Activated CD8-positive, alpha-beta memory T cell treated with anti-CD3 and anti-CD28 coated beads, Interleukin-2, amount 10 ng/mL, durations not matched to agents 7 days and 5 days (primary cell): ENCODE measurements at regions not wholly inside any gene's neighbourhood (a gene's known extent, or its start where the extent isn't known, plus 50 kb on each side); places are given as distances from the start of the nearest gene placed in this dataset.

ENCODE experiments used
- ATAC-seq: fragments of 150-1000 bp; cut with Tn5 transposase; one replicate; pipeline ENCODE4 v1.10.0; 2021; ENCODE audit warnings: moderate library complexity
- CTCF ChIA-PET: fragments of 350-600 bp; sonication (Branson Sonifier 250); formaldehyde crosslinking; loops from one replicate; lab custom pipeline; 2021; ENCODE audit warnings: antibody characterized with exemption; lab: Charles Lee
- DNase-seq: peaks from one replicate; pipeline ENCODE4 v3.0.0-alpha.2; 2020
- H3K27ac Mint-ChIP-seq: one replicate; pipeline ENCODE4 v1.8.0; 2021; ENCODE audit warnings: mild to moderate bottlenecking, mixed read lengths
- H3K27me3 Mint-ChIP-seq: one replicate; pipeline ENCODE4 v1.8.0; 2021; ENCODE audit warnings: mixed read lengths
- H3K36me3 Mint-ChIP-seq: one replicate; pipeline ENCODE4 v1.8.0; 2021; ENCODE audit warnings: mild to moderate bottlenecking, mixed read lengths
- H3K4me1 Mint-ChIP-seq: one replicate; pipeline ENCODE4 v1.8.0; 2021; ENCODE audit warnings: mixed read lengths
- H3K4me3 Mint-ChIP-seq: one replicate; pipeline ENCODE4 v1.8.0; 2021; ENCODE audit warnings: mild to moderate bottlenecking, moderate library complexity, mixed read lengths
- H3K9me3 Mint-ChIP-seq: one replicate; pipeline ENCODE4 v1.8.0; 2022; ENCODE audit warnings: low read depth, mixed read lengths

DNA sequence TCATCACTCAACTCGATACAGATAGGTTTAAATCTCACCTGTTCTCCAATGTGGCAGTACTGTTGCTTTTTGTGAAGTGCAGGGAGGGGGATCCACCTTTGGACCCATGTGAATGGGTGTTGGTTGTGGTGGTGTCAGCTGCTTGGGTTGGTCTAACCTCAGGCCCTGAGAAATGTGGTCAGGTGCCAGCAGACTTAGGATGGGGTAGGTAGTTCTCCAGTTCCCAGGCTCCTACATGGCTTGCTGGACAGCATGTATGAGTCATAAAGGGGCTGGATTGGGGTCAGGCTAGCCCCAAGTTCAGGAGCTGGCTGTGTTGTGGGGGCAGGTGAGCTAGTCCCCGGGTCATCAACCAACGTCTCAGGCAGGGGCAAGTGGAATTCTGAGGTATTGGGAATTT is 472.6 kb upstream of the CNTNAP2 start:
- CTCF ChIA-PET, result no interaction called here
- ATAC-seq (no peak), DNase-seq (no peak)
- H3K36me3 Mint-ChIP-seq, result no peaks in the 10 kb centered on the region
- no peaks in the 10 kb centered on the region for H3K4me1 Mint-ChIP-seq
- peaks cover 15% of the 10 kb centered on the region for H3K9me3 Mint-ChIP-seq
- no peak overlapping the region for H3K4me3 Mint-ChIP-seq
- no peak overlapping the region for H3K27ac Mint-ChIP-seq
- no peaks in the 10 kb centered on the region for H3K27me3 Mint-ChIP-seq

DNA sequence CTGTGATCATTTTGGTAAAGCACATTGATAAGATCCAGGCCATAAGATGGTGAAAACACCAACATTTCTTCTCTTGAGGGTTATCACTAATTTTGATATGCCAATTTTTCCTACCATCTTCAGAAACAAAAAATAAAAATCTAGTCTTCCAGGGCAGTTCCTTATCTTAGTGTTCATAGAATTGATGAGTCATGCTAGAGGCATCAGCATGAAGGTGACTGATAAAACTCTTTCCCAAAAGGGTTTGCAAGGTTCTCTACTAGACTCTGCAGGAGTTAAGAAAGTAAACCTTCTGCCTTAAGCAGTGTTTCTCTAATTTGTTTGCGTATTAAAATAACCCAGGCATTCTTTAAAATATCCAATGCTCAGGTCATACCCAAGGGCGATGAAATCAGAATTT is 483.1 kb upstream of the CNTNAP2 start:
- Mint-ChIP-seq H3K27ac (no peak overlapping the region), H3K4me3 (no peak overlapping the region), H3K36me3 (no peaks in the 10 kb centered on the region), H3K4me1 (no peaks in the 10 kb centered on the region), H3K27me3 (no peaks in the 10 kb centered on the region), H3K9me3 (peaks cover 6% of the 10 kb centered on the region)
- ATAC-seq (no peak), DNase-seq (no peak)
- CTCF ChIA-PET, result no interaction called here

DNA sequence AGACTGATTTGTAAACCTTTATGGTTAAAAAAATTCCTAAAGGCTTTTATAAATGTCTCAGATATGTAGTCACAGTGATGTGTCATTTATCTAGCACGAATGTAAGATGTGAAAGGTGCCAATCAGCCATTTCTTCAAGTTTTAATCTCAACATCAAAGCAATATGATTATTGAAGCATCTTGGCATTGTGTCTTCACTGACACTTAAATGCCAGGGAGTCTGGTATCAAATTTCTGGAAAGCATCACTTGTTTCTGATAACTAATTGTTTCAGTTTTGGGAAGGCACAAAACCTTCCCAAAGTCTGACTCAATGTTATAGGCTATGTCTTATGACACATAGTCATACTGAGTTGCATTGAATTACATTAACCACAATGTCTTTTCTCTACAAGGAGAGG is 492.0 kb upstream of the CNTNAP2 start:
- no peaks in the 10 kb centered on the region for H3K27me3 Mint-ChIP-seq
- CTCF ChIA-PET, result no interaction called here
- no peaks in the 10 kb centered on the region for H3K36me3 Mint-ChIP-seq
- H3K9me3 Mint-ChIP-seq, result peaks cover 10% of the 10 kb centered on the region
- no peak for DNase-seq
- no peaks in the 10 kb centered on the region for H3K4me1 Mint-ChIP-seq
- H3K27ac Mint-ChIP-seq, result no peak overlapping the region
- no peak for ATAC-seq
- H3K4me3 Mint-ChIP-seq, result no peak overlapping the region

DNA sequence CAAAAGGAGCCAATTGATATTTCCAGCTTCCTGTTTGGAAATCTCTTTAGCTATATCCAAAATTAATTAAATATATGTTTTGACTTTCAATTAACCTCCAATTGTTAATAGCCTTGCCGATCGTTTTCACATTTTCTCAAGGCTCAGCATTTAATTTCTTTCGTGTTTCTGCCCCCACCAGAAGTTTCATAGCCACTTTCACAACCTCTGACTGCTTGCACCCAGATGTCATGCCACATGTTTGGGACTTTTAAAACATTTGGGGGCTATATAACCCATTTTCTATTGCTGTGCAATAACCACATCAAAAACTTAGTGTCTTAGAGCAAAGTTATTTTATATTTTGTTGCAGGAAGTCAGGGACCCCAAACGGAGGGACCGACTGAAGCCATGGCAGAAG is 510.6 kb upstream of the CNTNAP2 start:
- H3K4me3 Mint-ChIP-seq, result no peak overlapping the region
- CTCF ChIA-PET, result interaction anchor here (0.7 kb wide), 1 partner anchor 216 kb away, joined by 5 read pairs; no protein-coding TSS in a partner anchor

DNA sequence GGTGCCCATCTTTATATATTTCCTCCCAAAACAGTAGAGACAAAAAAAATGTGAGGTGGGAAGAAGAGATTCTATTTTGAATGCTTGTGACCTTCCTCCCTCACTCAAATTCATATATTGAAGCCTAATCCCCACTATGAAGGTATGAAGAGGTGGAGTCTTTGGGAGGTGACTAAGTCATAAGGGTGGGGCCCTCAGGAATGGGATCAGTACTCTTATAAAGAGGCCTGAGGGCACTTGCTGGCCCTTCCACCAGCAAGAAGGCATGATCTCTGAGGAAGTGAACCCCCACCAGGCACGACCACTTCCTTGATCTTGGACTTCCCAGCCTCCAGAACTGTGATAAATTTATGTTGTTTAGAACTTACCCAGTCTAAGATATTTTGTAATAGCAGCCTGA is 517.2 kb upstream of the CNTNAP2 start:
- CTCF ChIA-PET, result no interaction called here
- DNase-seq, result no peak
- Mint-ChIP-seq H3K27me3 (no peaks in the 10 kb centered on the region), H3K4me1 (no peaks in the 10 kb centered on the region), H3K4me3 (no peak overlapping the region), H3K9me3 (peaks cover 3% of the 10 kb centered on the region), H3K36me3 (no peaks in the 10 kb centered on the region), H3K27ac (no peak overlapping the region)
- no peak for ATAC-seq

More for the DNA sequence above, 510.6 kb upstream of the CNTNAP2 start:
- Mint-ChIP-seq H3K36me3 (no peaks in the 10 kb centered on the region), H3K27ac (no peak overlapping the region), H3K4me1 (no peaks in the 10 kb centered on the region), H3K27me3 (no peaks in the 10 kb centered on the region), H3K9me3 (peaks cover 6% of the 10 kb centered on the region)
- DNase-seq (no peak), ATAC-seq (no peak)

DNA sequence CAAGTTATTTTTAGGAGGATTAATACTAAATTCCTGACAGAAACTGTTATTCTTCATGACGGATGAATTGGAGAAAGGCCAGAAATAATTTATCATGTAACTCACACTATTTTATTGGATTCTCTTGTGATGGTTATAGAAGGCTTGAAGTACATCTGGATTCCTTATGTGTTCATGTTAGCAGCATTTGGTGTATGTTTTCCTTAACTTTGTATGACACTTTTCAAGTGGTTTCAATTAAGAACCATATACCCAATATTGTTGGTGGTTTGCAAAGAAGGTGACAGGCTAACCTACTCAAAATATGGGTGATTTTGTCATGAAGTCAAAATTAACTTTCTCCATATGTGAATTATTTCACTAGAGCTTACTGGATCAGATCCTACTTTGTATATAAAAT is 532.2 kb upstream of the CNTNAP2 start:
- Mint-ChIP-seq H3K36me3 (no peaks in the 10 kb centered on the region), H3K27ac (no peak overlapping the region), H3K27me3 (no peaks in the 10 kb centered on the region), H3K9me3 (peaks cover 9% of the 10 kb centered on the region), H3K4me1 (no peaks in the 10 kb centered on the region), H3K4me3 (no peak overlapping the region)
- CTCF ChIA-PET, result no interaction called here
- DNase-seq, result no peak
- ATAC-seq, result no peak

DNA sequence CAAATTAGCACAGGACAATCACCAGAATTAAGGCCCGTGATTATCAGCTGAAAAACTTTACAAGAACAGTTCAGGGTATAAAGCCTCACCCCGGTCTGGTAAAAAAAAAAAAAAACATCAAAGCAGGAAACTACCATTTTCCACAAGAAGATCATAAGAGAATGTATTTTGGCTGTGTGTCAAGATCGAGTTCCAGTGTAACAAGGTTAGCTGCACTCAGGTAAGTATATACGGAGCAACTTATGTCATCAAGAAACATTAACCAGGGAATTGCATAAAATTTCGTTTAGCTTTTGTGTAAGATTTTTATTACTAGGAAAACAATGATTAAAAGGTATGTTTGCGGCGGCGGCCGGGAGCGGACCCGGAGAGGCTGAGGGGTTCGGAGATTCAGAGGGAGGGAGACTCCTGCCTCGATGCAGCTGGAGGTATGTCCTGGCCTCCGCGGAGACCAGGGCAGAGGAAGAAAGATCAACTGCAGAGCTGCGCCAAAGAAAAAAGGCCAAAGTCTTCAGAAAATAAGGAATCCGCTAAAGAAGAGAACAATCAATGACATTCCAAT is 533.8 kb upstream of the CNTNAP2 start:
- DNase-seq, result no peak
- no peak overlapping the region for H3K27ac Mint-ChIP-seq
- H3K4me3 Mint-ChIP-seq, result no peak overlapping the region
- no peaks in the 10 kb centered on the region for H3K4me1 Mint-ChIP-seq
- ATAC-seq, result no peak
- CTCF ChIA-PET, result no interaction called here
- peaks cover 11% of the 10 kb centered on the region for H3K9me3 Mint-ChIP-seq
- H3K36me3 Mint-ChIP-seq, result no peaks in the 10 kb centered on the region
- no peaks in the 10 kb centered on the region for H3K27me3 Mint-ChIP-seq

DNA sequence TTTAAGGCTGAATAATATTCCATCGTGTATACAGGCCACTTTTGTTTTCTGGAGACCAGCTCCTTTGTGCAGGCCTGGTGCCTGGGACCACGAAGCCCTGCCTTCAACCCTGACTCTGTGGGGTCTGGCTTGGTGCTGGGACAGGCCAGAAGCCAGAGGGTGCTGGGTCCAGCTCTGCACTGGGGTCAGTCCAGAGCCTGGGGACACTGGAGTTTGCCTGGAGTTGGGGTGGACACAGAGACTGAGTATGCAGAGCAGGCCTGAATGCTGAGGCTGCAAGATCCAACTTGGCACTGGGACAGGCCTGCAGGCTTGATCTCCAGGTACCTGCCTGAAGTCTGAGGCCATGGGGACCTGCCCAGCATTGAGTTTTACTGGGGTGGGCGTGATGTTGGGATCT is 558.8 kb upstream of the CNTNAP2 start:
- H3K4me1 Mint-ChIP-seq, result no peaks in the 10 kb centered on the region
- no peak for DNase-seq
- CTCF ChIA-PET, result no interaction called here
- no peak overlapping the region for H3K27ac Mint-ChIP-seq
- H3K9me3 Mint-ChIP-seq, result no peaks in the 10 kb centered on the region
- H3K36me3 Mint-ChIP-seq, result no peaks in the 10 kb centered on the region
- no peaks in the 10 kb centered on the region for H3K27me3 Mint-ChIP-seq
- no peak overlapping the region for H3K4me3 Mint-ChIP-seq
- no peak for ATAC-seq

DNA sequence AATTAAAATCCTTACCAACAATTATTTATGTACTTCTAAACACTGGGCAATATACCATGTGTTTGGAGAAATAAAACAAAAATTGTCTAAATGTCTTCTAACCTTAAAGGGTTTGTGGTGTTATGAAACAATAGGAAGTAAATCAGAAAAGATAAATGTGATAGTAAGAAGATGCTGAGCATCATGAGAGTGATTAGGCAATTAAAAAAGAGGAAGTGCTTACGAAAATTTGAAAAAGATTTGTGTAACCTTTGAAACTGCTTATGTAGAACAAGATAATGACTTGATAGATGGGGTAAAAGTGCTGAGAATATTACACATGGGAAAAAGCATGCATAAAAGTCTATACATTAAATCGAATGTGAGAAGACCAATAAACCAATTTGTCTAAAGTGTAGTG is 573.4 kb upstream of the CNTNAP2 start:
- no peak overlapping the region for H3K27ac Mint-ChIP-seq
- no peak for ATAC-seq
- H3K36me3 Mint-ChIP-seq, result no peaks in the 10 kb centered on the region
- no peak for DNase-seq
- H3K4me1 Mint-ChIP-seq, result no peaks in the 10 kb centered on the region
- H3K9me3 Mint-ChIP-seq, result peaks cover 3% of the 10 kb centered on the region
- CTCF ChIA-PET, result no interaction called here
- no peak overlapping the region for H3K4me3 Mint-ChIP-seq
- no peaks in the 10 kb centered on the region for H3K27me3 Mint-ChIP-seq

DNA sequence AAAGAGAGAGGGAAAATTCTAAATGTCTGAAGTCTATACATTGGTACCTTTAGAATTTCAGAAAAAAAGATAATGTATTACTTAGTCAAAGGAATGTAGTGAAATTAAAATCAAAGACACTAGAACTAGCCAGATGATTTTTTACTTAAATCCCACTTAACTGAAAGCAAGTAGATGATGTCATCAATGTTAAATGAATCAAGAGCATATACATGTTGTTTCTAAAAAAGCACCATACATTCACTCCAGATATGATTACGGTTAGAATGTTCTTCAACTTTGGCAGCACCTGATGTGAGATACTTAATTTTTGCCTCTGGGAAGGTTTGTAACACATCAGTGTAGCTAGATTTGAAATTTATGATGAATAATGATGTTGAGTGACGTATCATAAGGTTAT is 576.7 kb upstream of the CNTNAP2 start:
- no peak for DNase-seq
- Mint-ChIP-seq H3K36me3 (no peaks in the 10 kb centered on the region), H3K4me1 (no peaks in the 10 kb centered on the region), H3K9me3 (no peaks in the 10 kb centered on the region), H3K4me3 (no peak overlapping the region), H3K27ac (no peak overlapping the region), H3K27me3 (no peaks in the 10 kb centered on the region)
- CTCF ChIA-PET, result no interaction called here
- no peak for ATAC-seq

DNA sequence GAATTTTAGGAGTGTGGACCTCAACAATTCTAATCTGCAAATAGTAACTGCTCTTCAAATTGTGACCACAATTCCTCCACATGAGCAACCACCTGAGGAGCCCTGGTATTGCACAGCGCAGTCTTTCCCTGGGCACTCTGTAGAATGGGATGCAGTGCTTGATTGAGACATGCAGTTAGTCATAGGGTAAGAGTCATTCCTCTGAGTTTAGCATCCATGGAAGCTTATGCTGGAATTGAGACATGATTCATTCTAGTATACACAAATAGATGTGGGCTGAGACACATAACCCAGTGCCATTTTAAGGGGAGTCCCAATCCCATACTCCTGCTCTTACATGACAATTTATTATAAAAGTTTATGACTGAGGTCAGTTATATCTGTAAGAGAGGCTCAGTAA is 582.3 kb upstream of the CNTNAP2 start:
- DNase-seq (no peak), ATAC-seq (no peak)
- Mint-ChIP-seq H3K4me1 (no peaks in the 10 kb centered on the region), H3K27ac (no peak overlapping the region), H3K27me3 (no peaks in the 10 kb centered on the region), H3K9me3 (peaks cover 7% of the 10 kb centered on the region), H3K4me3 (no peak overlapping the region), H3K36me3 (no peaks in the 10 kb centered on the region)
- CTCF ChIA-PET, result no interaction called here

DNA sequence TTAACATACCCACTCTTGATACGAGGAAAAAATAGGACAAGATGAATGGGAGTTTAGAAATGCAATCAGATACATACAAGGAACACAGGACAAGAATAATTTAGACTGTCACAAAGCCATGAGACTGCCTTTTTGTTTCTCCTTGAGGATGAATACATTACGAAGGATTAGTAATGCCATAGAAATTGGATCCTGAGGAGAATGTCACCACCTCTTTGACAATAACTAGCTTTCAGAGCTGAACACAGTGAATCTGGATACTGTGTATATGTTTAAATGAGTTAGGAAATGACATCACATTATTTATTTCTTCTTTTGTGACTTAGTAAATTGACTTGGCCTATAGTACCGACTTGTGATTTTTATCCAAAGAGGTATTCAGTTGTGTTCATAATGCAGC is 596.3 kb upstream of the CNTNAP2 start:
- Mint-ChIP-seq H3K27ac (no peak overlapping the region), H3K36me3 (no peaks in the 10 kb centered on the region), H3K9me3 (peaks cover 4% of the 10 kb centered on the region), H3K4me1 (no peaks in the 10 kb centered on the region), H3K27me3 (no peaks in the 10 kb centered on the region), H3K4me3 (no peak overlapping the region)
- DNase-seq, result no peak
- CTCF ChIA-PET, result no interaction called here
- ATAC-seq, result no peak

DNA sequence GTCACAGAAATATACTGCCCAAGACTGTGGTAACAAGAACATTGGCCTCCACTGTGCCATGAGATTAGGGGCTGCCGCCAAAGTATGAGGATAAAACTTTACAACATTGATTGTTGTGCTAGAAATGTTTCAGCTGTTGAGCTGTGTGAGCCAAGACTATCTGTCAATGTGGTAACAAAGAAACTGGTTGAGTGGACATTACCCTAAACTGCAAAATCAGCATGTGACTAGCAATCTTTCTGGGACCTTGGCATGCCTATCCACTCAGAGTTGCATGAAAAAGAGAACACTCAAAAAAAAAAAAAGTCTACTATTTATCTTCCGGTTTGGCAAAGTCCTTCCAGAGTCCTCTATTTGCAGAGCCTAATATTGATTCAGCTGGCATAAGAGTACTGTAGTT is 605.6 kb upstream of the CNTNAP2 start:
- H3K27me3 Mint-ChIP-seq, result no peaks in the 10 kb centered on the region
- peaks cover 2% of the 10 kb centered on the region for H3K9me3 Mint-ChIP-seq
- no peaks in the 10 kb centered on the region for H3K36me3 Mint-ChIP-seq
- H3K27ac Mint-ChIP-seq, result no peak overlapping the region
- DNase-seq (no peak), ATAC-seq (no peak)
- no peak overlapping the region for H3K4me3 Mint-ChIP-seq
- no peaks in the 10 kb centered on the region for H3K4me1 Mint-ChIP-seq
- CTCF ChIA-PET, result no interaction called here

DNA sequence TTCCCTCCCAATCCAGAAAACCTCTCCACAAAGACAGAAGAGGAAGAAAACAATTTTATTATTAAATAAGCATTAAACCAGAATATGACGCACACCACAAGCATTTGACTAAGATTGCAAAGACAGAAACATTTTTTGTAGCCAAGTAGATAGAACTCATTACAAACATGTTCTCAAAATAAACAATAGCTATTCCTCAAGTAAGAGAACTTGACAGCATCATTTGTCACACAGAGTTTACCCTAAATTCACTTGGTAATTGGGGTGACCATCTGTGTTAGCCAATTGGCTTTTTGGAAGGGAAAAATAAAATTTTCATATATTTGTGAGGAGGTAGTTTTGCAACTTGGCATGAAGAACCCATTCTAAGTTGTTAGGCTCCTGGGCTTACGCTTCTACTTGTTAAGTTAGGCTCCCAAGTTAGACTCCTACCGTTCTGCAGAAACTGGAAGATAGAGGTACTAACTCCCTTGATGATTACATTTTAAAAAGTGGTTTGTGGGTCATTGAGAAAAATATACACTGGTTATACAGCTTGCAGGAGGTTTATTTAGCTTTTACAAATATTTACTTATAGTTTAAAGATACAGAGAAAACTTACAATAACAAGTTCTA is 618.6 kb upstream of the CNTNAP2 start:
- Mint-ChIP-seq H3K36me3 (no peaks in the 10 kb centered on the region), H3K4me1 (no peaks in the 10 kb centered on the region), H3K27me3 (no peaks in the 10 kb centered on the region), H3K4me3 (no peak overlapping the region), H3K27ac (no peak overlapping the region), H3K9me3 (peaks cover 7% of the 10 kb centered on the region)
- ATAC-seq, result no peak
- CTCF ChIA-PET, result no interaction called here
- DNase-seq, result no peak

DNA sequence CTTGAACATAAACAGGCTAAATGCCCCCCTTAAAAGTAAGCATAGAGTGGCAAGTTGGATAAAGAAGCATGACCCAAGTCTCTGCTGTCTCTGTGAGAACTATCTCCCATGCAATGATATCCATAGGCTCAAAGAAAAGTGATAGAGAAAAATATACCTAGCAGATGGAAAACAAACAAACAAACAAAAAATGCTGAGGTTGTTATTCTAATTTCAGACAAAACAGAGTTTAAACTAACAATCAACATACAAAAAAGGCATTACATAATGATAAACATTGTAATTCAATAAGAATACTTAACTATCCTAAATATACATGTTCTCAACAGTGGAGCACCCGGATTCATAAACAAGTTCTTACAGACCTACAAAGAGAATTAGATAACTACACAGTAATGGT is 626.2 kb upstream of the CNTNAP2 start:
- Mint-ChIP-seq H3K36me3 (no peaks in the 10 kb centered on the region), H3K4me1 (no peaks in the 10 kb centered on the region), H3K9me3 (peaks cover 12% of the 10 kb centered on the region), H3K4me3 (no peak overlapping the region), H3K27ac (no peak overlapping the region), H3K27me3 (no peaks in the 10 kb centered on the region)
- ATAC-seq (no peak), DNase-seq (no peak)
- CTCF ChIA-PET, result no interaction called here
